Fibroblast of mammary gland (primary cell): ENCODE measurements at regions not wholly inside any gene's neighbourhood (a gene's known extent, or its start where the extent isn't known, plus 50 kb on each side); places are given as distances from the start of the nearest gene placed in this dataset.

Experiments used
- DNase-seq: peaks from one replicate; pipeline ENCODE4 v3.0.0-alpha.2; 2010; ENCODE audit warnings: low read depth
- H3K4me3 ChIP-seq: 2 replicates; pipeline ENCODE4 v1.5.1; 2011; ENCODE audit warnings: low read depth, mild to moderate bottlenecking, low read length, moderate library complexity; ENCODE audit not compliant: control insufficient read depth
- CTCF ChIP-seq: conservative IDR thresholded peaks from 2 replicates; pipeline ENCODE4 v1.5.1; 2011; ENCODE audit warnings: low read depth, low read length, inconsistent platforms; ENCODE audit not compliant: control insufficient read depth, insufficient read depth

DNA sequence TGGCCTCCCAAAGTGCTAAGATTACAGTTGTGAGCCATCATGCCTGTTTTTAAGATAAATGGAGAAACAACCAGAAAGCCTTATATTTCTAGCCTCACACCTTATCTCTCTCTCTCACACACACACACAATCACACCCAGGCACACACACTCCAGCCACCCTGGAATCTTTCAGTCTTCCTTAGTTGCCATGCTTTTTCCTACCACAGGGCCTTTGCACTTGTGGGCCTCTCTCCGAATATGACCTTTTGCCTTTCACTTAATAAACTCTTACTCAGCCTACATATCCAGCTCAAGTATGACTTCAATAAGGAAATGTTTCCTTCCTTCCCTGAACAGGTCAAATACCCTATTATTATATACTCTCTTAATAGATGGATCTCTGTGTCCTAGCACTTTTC is 290.7 kb downstream of the NFIB start:
- TF ChIP-seq CTCF, result no peak
- no peak overlapping the region for H3K4me3 ChIP-seq
- no peak for DNase-seq

- peak; percentile 88 for DNase-seq
- H3K4me3 ChIP-seq, result no peak overlapping the region
- TF ChIP-seq CTCF, result no peak
Observed at GRCh38 chr9:14021871-14022525, 291.9 kb downstream of the NFIB start.

- no peak for TF ChIP-seq CTCF
- no peak overlapping the region for H3K4me3 ChIP-seq
- peak; percentile 90 for DNase-seq
Observed at GRCh38 chr9:14018081-14018480, 295.9 kb downstream of the NFIB start.

GRCh38 chr9:14014744-14015143 is 299.2 kb downstream of the NFIB start:
- no peak overlapping the region for H3K4me3 ChIP-seq
- no peak for TF ChIP-seq CTCF
- no peak for DNase-seq

DNA sequence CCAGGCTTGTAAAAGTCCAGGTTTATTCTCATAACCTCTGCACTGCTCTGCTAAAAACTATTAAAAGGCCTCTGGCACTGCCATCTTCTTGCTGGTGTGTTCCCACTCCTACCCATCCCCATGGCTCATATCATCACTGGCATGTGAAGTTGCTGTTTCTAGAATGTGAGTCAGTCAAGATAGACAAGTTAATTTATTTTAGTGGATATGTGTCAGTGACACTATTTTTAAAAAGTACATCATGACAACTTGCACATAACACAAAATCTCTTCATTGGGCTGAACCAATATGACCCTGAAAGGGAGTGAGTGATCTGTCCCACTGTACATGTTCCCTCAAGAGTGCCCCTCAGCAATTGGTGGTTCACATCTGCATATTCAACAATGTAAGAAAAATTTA is 299.7 kb downstream of the NFIB start:
- DNase-seq, result no peak
- no peak overlapping the region for H3K4me3 ChIP-seq
- TF ChIP-seq CTCF, result no peak

- DNase-seq, result no peak
- no peak for TF ChIP-seq CTCF
- H3K4me3 ChIP-seq, result no peak overlapping the region
Observed at GRCh38 chr9:14011799-14012560, 302.0 kb downstream of the NFIB start.
